ENCODE measurements at regions not wholly inside any gene's neighbourhood (a gene's known extent, or its start where the extent isn't known, plus 50 kb on each side); places are given as distances from the start of the nearest gene placed in this dataset.

GRCh38 chr10:36526033-36526432 lies 599.4 kb upstream of the ANKRD30A start (continued):
- no peak for TF ChIP-seq TEAD4 (IDR thresholded peaks at IDR 0.05; ENCODE audit: low read depth, low read length)
- no peak for TF ChIP-seq CHD7 (IDR thresholded peaks at IDR 0.05; ENCODE audit: insufficient replicate concordance, low read length)
- no peak for TF ChIP-seq JUN (IDR thresholded peaks at IDR 0.05; ENCODE audit: low read depth, low read length)
- TF ChIP-seq CBX5 (IDR thresholded peaks at IDR 0.05; ENCODE audit: low read depth, low read length), result no peak
- TF ChIP-seq TBP (IDR thresholded peaks at IDR 0.05; ENCODE audit: low read depth, low read length), result no peak
